ENCODE measurements at regions not wholly inside any gene's neighbourhood (a gene's known extent, or its start where the extent isn't known, plus 50 kb on each side); places are given as distances from the start of the nearest gene placed in this dataset.

- TF ChIP-seq, protein P1, sequence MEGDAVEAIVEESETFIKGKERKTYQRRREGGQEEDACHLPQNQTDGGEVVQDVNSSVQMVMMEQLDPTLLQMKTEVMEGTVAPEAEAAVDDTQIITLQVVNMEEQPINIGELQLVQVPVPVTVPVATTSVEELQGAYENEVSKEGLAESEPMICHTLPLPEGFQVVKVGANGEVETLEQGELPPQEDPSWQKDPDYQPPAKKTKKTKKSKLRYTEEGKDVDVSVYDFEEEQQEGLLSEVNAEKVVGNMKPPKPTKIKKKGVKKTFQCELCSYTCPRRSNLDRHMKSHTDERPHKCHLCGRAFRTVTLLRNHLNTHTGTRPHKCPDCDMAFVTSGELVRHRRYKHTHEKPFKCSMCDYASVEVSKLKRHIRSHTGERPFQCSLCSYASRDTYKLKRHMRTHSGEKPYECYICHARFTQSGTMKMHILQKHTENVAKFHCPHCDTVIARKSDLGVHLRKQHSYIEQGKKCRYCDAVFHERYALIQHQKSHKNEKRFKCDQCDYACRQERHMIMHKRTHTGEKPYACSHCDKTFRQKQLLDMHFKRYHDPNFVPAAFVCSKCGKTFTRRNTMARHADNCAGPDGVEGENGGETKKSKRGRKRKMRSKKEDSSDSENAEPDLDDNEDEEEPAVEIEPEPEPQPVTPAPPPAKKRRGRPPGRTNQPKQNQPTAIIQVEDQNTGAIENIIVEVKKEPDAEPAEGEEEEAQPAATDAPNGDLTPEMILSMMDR (IDR thresholded peaks at IDR 0.05): no peak
- no peak for TF ChIP-seq POLR2A (IDR thresholded peaks at IDR 0.05)
These were observed 62.6 kb upstream of the VGLL3 start for GRCh38 chr3:87053553-87053952.

Measured in prostate gland (tissue), 2 donors.